ENCODE measurements at regions not wholly inside any gene's neighbourhood (a gene's known extent, or its start where the extent isn't known, plus 50 kb on each side); places are given as distances from the start of the nearest gene placed in this dataset.
"Not testable (repeated sequence)": the region's sequence is repeated elsewhere in the genome, so short reads cannot be mapped to it uniquely, and the experiment has no call there.

GRCh38 chr1:172843444-172843843 is 184.5 kb downstream of the FASLG start:
- H3F3A ChIP-seq (ENCODE audit: insufficient read depth, low read length), result no peaks in the 10 kb centered on the region
- H3K36me3 ChIP-seq (ENCODE audit: insufficient read depth, low read length), result no peaks in the 10 kb centered on the region
- no peak overlapping the region for H3K27ac ChIP-seq (ENCODE audit: low read depth, low read length, poor library complexity, severe bottlenecking)
- no peaks in the 10 kb centered on the region for H4K20me1 ChIP-seq (ENCODE audit: insufficient read depth, low read length)
- no peak overlapping the region for H3K4me3 ChIP-seq (ENCODE audit: low read depth, low read length, poor library complexity, severe bottlenecking)
- H3K27me3 ChIP-seq (ENCODE audit: insufficient read depth, low read length), result no peaks in the 10 kb centered on the region
- H3K4me2 ChIP-seq (ENCODE audit: low read length), result no peak overlapping the region
- no peaks in the 10 kb centered on the region for H3K79me2 ChIP-seq (ENCODE audit: insufficient read depth, low read length)
- H3K9me2 ChIP-seq (ENCODE audit: low read depth, low read length), result no peaks in the 10 kb centered on the region
- no peak overlapping the region for H3K9ac ChIP-seq (ENCODE audit: low read length)
- no peaks in the 10 kb centered on the region for H3K9me3 ChIP-seq (ENCODE audit: low read length)
- H3K4me1 ChIP-seq (ENCODE audit: insufficient read depth, low read length, severe bottlenecking), result no peaks in the 10 kb centered on the region
- TF ChIP-seq CTCF (IDR thresholded peaks at IDR 0.05; ENCODE audit: low read length), result no peak
- TF ChIP-seq EZH2 (IDR thresholded peaks at IDR 0.05; ENCODE audit: borderline replicate concordance, low read length), result no peak
- H2AFZ ChIP-seq (ENCODE audit: low read length), result no peak overlapping the region

- TF ChIP-seq EZH2 (IDR thresholded peaks at IDR 0.05; ENCODE audit: borderline replicate concordance, low read length) (no peak), CTCF (IDR thresholded peaks at IDR 0.05; ENCODE audit: low read length) (no peak)
- no peaks in the 10 kb centered on the region for H3K4me1 ChIP-seq (ENCODE audit: insufficient read depth, low read length, severe bottlenecking)
- no peaks in the 10 kb centered on the region for H3K9me3 ChIP-seq (ENCODE audit: low read length)
- H3K27ac ChIP-seq (ENCODE audit: low read depth, low read length, poor library complexity, severe bottlenecking), result no peak overlapping the region
- no peak overlapping the region for H3K9ac ChIP-seq (ENCODE audit: low read length)
- H3F3A ChIP-seq (ENCODE audit: insufficient read depth, low read length), result no peaks in the 10 kb centered on the region
- no peak overlapping the region for H2AFZ ChIP-seq (ENCODE audit: low read length)
- H3K9me2 ChIP-seq (ENCODE audit: low read depth, low read length), result no peaks in the 10 kb centered on the region
- H3K4me2 ChIP-seq (ENCODE audit: low read length), result no peak overlapping the region
- H4K20me1 ChIP-seq (ENCODE audit: insufficient read depth, low read length), result no peaks in the 10 kb centered on the region
- H3K36me3 ChIP-seq (ENCODE audit: insufficient read depth, low read length), result no peaks in the 10 kb centered on the region
- no peaks in the 10 kb centered on the region for H3K27me3 ChIP-seq (ENCODE audit: insufficient read depth, low read length)
- H3K4me3 ChIP-seq (ENCODE audit: low read depth, low read length, poor library complexity, severe bottlenecking), result no peak overlapping the region
- no peaks in the 10 kb centered on the region for H3K79me2 ChIP-seq (ENCODE audit: insufficient read depth, low read length)
Observed at GRCh38 chr1:172845371-172845770, 186.5 kb downstream of the FASLG start.

GRCh38 chr1:172845865-172846264 is 187.0 kb downstream of the FASLG start:
- Histone ChIP-seq H4K20me1 (ENCODE audit: insufficient read depth, low read length) (no peaks in the 10 kb centered on the region), H3K4me3 (ENCODE audit: low read depth, low read length, poor library complexity, severe bottlenecking) (no peak overlapping the region), H3K4me2 (ENCODE audit: low read length) (no peak overlapping the region), H3K4me1 (ENCODE audit: insufficient read depth, low read length, severe bottlenecking) (no peaks in the 10 kb centered on the region), H3K27ac (ENCODE audit: low read depth, low read length, poor library complexity, severe bottlenecking) (no peak overlapping the region), H3K9ac (ENCODE audit: low read length) (no peak overlapping the region), H3K9me2 (ENCODE audit: low read depth, low read length) (no peaks in the 10 kb centered on the region), H3F3A (ENCODE audit: insufficient read depth, low read length) (no peaks in the 10 kb centered on the region), H3K9me3 (ENCODE audit: low read length) (no peaks in the 10 kb centered on the region), H2AFZ (ENCODE audit: low read length) (no peak overlapping the region), H3K79me2 (ENCODE audit: insufficient read depth, low read length) (no peaks in the 10 kb centered on the region), H3K27me3 (ENCODE audit: insufficient read depth, low read length) (no peaks in the 10 kb centered on the region), H3K36me3 (ENCODE audit: insufficient read depth, low read length) (no peaks in the 10 kb centered on the region)
- TF ChIP-seq CTCF (IDR thresholded peaks at IDR 0.05; ENCODE audit: low read length) (no peak), EZH2 (IDR thresholded peaks at IDR 0.05; ENCODE audit: borderline replicate concordance, low read length) (no peak)

- not testable (repeated sequence) for H3K9ac ChIP-seq (ENCODE audit: low read length); H3K27me3 ChIP-seq (ENCODE audit: insufficient read depth, low read length); H3K9me3 ChIP-seq (ENCODE audit: low read length); H3K9me2 ChIP-seq (ENCODE audit: low read depth, low read length); H3K4me1 ChIP-seq (ENCODE audit: insufficient read depth, low read length, severe bottlenecking); H3F3A ChIP-seq (ENCODE audit: insufficient read depth, low read length); H3K36me3 ChIP-seq (ENCODE audit: insufficient read depth, low read length); H3K27ac ChIP-seq (ENCODE audit: low read depth, low read length, poor library complexity, severe bottlenecking); H3K79me2 ChIP-seq (ENCODE audit: insufficient read depth, low read length); H2AFZ ChIP-seq (ENCODE audit: low read length); H4K20me1 ChIP-seq (ENCODE audit: insufficient read depth, low read length); H3K4me2 ChIP-seq (ENCODE audit: low read length); H3K4me3 ChIP-seq (ENCODE audit: low read depth, low read length, poor library complexity, severe bottlenecking)
Observed at GRCh38 chr1:172847814-172848213, 188.9 kb downstream of the FASLG start.
